HuH-7 (cell line): ENCODE measurements at regions not wholly inside any gene's neighbourhood (a gene's known extent, or its start where the extent isn't known, plus 50 kb on each side); places are given as distances from the start of the nearest gene placed in this dataset.

Source experiments
- DNase-seq: peaks from one replicate; pipeline ENCODE4 v3.0.0; 2011; ENCODE audit warnings: low spot score

- DNase-seq = no peak
Observed at GRCh38 chr11:104655066-104655465, 243.2 kb downstream of the CASP12 start.

GRCh38 chr11:104654181-104654813 is 244.0 kb downstream of the CASP12 start:
- DNase-seq = no peak

- no peak for DNase-seq
Observed at GRCh38 chr11:104653407-104653806, 244.9 kb downstream of the CASP12 start.

- no peak for DNase-seq
Observed at GRCh38 chr11:104652996-104653395, 245.3 kb downstream of the CASP12 start.

GRCh38 chr11:104650234-104650633 is 248.0 kb downstream of the CASP12 start:
- DNase-seq = no peak

- no peak for DNase-seq
Observed at GRCh38 chr11:104649002-104649401, 249.3 kb downstream of the CASP12 start.

- DNase-seq = no peak
Observed at GRCh38 chr11:104645261-104646222, 252.7 kb downstream of the CASP12 start.

GRCh38 chr11:104637662-104638170 is 260.5 kb downstream of the CASP12 start:
- DNase-seq = no peak

GRCh38 chr11:104633226-104633625 is 265.0 kb downstream of the CASP12 start:
- no peak for DNase-seq

GRCh38 chr11:104630352-104630751 is 267.9 kb downstream of the CASP12 start:
- no peak for DNase-seq

- no peak for DNase-seq
Observed at GRCh38 chr11:104625246-104625645, 273.0 kb downstream of the CASP12 start.

- DNase-seq = no peak
Observed at GRCh38 chr11:104624021-104624420, 274.2 kb downstream of the CASP12 start.

- DNase-seq = no peak
Observed at GRCh38 chr11:104623518-104623917, 274.7 kb downstream of the CASP12 start.

GRCh38 chr11:104620991-104621390 is 277.3 kb downstream of the CASP12 start:
- no peak for DNase-seq

- no peak for DNase-seq
Observed at GRCh38 chr11:104619751-104620150, 278.5 kb downstream of the CASP12 start.

GRCh38 chr11:104618954-104619353 is 279.3 kb downstream of the CASP12 start:
- no peak for DNase-seq

GRCh38 chr11:104614961-104615360 is 283.3 kb downstream of the CASP12 start:
- no peak for DNase-seq

- no peak for DNase-seq
Observed at GRCh38 chr11:104614117-104614680, 284.1 kb downstream of the CASP12 start.

- no peak for DNase-seq
Observed at GRCh38 chr11:104610635-104611034, 287.6 kb downstream of the CASP12 start.

- DNase-seq = peak; percentile 30
Observed at GRCh38 chr11:104609311-104610085, 288.8 kb downstream of the CASP12 start.

- no peak for DNase-seq
Observed at GRCh38 chr11:104602643-104603042, 295.6 kb downstream of the CASP12 start.
